SK-N-SH (cell line): ENCODE measurements at regions not wholly inside any gene's neighbourhood (a gene's known extent, or its start where the extent isn't known, plus 50 kb on each side); places are given as distances from the start of the nearest gene placed in this dataset.

ENCODE experiments used
- CTCF ChIA-PET: fragments of 300-600, 350-600 bp; formaldehyde crosslinking; extraction: SDS; loops from one replicate; lab custom pipeline; 2021; lab: Yijun Ruan, JAX
- POLR2A ChIA-PET: fragments of 350-600 bp; sonication (Branson Sonifier 250); formaldehyde crosslinking; extraction: SDS; loops from one replicate; lab custom pipeline; 2020; ENCODE audit warnings: antibody characterized with exemption, inconsistent platforms; lab: Yijun Ruan, JAX
- DNase-seq: peaks from one replicate; pipeline ENCODE4 v3.0.0; 2012
- H2AFZ ChIP-seq: fragments of 200-600 bp; sonication (generic); 2 replicates; pipeline ENCODE4 v1.8.1; 2016; ENCODE audit warnings: antibody characterized with exemption, mild to moderate bottlenecking, low read depth
- H3F3A ChIP-seq: fragments of 200-600 bp; sonication (generic); replicated peaks from 2 replicates; pipeline ENCODE3; 2016; ENCODE audit warnings: antibody characterized with exemption, mild to moderate bottlenecking; ENCODE audit not compliant: insufficient read depth
- H3K27ac ChIP-seq, 2 experiments: fragments of 200-500 bp in 1 of 2; fragments of 200-600 bp in 1 of 2; sonication (Bioruptor generic) in 1 of 2; sonication (generic), shearing (Covaris generic) in 1 of 2; 2 replicates each; pipeline versions ENCODE4 v1.5.1 to v1.6.1; 2014 to 2016; ENCODE audit warnings: low read depth in 2 of 2, inconsistent platforms in 1 of 2, low read length in 1 of 2, mild to moderate bottlenecking in 1 of 2, mixed read lengths in 1 of 2
- H3K27me3 ChIP-seq: fragments of 200-600 bp; sonication (generic), shearing (Covaris generic); 2 replicates; pipeline ENCODE4 v1.6.1; 2016; ENCODE audit warnings: mixed run types; ENCODE audit not compliant: insufficient read depth
- H3K36me3 ChIP-seq, 2 experiments: fragments of 200-500 bp in 1 of 2; fragments of 200-600 bp in 1 of 2; sonication (Bioruptor generic) in 1 of 2; sonication (generic) in 1 of 2; replicated peaks in 1 of 2; 2 replicates each; pipeline versions ENCODE3 to v1.5.1; 2014 to 2016; ENCODE audit warnings: low read length in 1 of 2, mild to moderate bottlenecking in 1 of 2; ENCODE audit not compliant: insufficient read depth in 2 of 2, control insufficient read depth in 1 of 2
- H3K4me1 ChIP-seq, 2 experiments: fragments of 200-500 bp in 1 of 2; fragments of 200-600 bp in 1 of 2; sonication (Bioruptor generic) in 1 of 2; sonication (generic), shearing (Covaris generic) in 1 of 2; 2 replicates each; pipeline versions ENCODE4 v1.5.1 to v1.6.1; 2014 to 2016; ENCODE audit warnings: low read depth in 1 of 2, low read length in 1 of 2, mixed run types in 1 of 2; ENCODE audit not compliant: insufficient read depth in 2 of 2, control insufficient read depth in 1 of 2
- H3K4me2 ChIP-seq: fragments of 200-600 bp; sonication (generic), shearing (Covaris generic); 2 replicates; pipeline ENCODE4 v1.6.1; 2017; ENCODE audit warnings: mixed run types
- H3K4me3 ChIP-seq, 2 experiments: fragments of 200-500 bp in 1 of 2; fragments of 200-600 bp in 1 of 2; sonication (Bioruptor generic) in 1 of 2; sonication (generic), shearing (Covaris generic) in 1 of 2; 2 replicates each; pipeline versions ENCODE4 v1.5.1 to v1.8.1; 2014 to 2016; ENCODE audit warnings: low read depth in 2 of 2, inconsistent platforms in 1 of 2, low read length in 1 of 2, mild to moderate bottlenecking in 1 of 2, mixed read lengths in 1 of 2, moderate library complexity in 1 of 2
- H3K79me2 ChIP-seq: fragments of 200-600 bp; sonication (generic); 2 replicates; pipeline ENCODE4 v1.8.1; 2017; ENCODE audit warnings: mild to moderate bottlenecking; ENCODE audit not compliant: insufficient read depth
- H3K9ac ChIP-seq: fragments of 200-600 bp; sonication (generic); 2 replicates; pipeline ENCODE4 v1.6.1; 2017; ENCODE audit warnings: mixed run types
- H3K9me2 ChIP-seq: fragments of 200-600 bp; sonication (generic); 2 replicates; pipeline ENCODE4 v1.6.1; 2017; ENCODE audit warnings: mixed run types
- H3K9me3 ChIP-seq: fragments of 200-600 bp; sonication (generic); 2 replicates; pipeline ENCODE4 v1.6.1; 2017; ENCODE audit warnings: mixed run types, mild to moderate bottlenecking, moderate library complexity
- H4K20me1 ChIP-seq: fragments of 200-600 bp; sonication (generic); 2 replicates; pipeline ENCODE4 v1.6.1; 2017; ENCODE audit warnings: mild to moderate bottlenecking, mixed run types; ENCODE audit not compliant: insufficient read depth
- CHD2 ChIP-seq: fragments of 150-350 bp; IDR thresholded peaks from 2 replicates; pipeline ENCODE4 v1.6.1; 2018; ENCODE audit warnings: low read length; ENCODE audit not compliant: partially characterized antibody
- CTCF ChIP-seq: fragments of 200-600 bp; sonication (generic); IDR thresholded peaks from 2 replicates; pipeline ENCODE4 v1.6.1; 2017; ENCODE audit warnings: antibody characterized with exemption, mild to moderate bottlenecking, moderate library complexity
- EP300 ChIP-seq, 2 experiments: IDR thresholded peaks; 2 replicates each; pipeline versions ENCODE4 v1.4.0 to v1.6.1; 2012; ENCODE audit warnings: borderline replicate concordance in 1 of 2, low read depth in 1 of 2, low read length in 1 of 2
- FOSL2 ChIP-seq: IDR thresholded peaks from 2 replicates; pipeline ENCODE4 v1.4.0; 2012; ENCODE audit warnings: low read depth, mild to moderate bottlenecking, moderate library complexity, borderline replicate concordance
- FOXJ3 ChIP-seq: sonication (generic); formaldehyde crosslinking; IDR thresholded peaks from 2 replicates; pipeline ENCODE4 v1.5.1; 2020; ENCODE audit warnings: mild to moderate bottlenecking, missing genetic modification reagents
- GATA2 ChIP-seq: sonication (generic); formaldehyde crosslinking; IDR thresholded peaks from 2 replicates; pipeline ENCODE4 v1.5.0; 2020; ENCODE audit warnings: mild to moderate bottlenecking, missing genetic modification reagents
- JUND ChIP-seq: IDR thresholded peaks from 2 replicates; pipeline ENCODE4 v1.4.0; 2012
- MEF2A ChIP-seq: IDR thresholded peaks from 2 replicates; pipeline ENCODE4 v1.4.0; 2012; ENCODE audit warnings: low read depth, borderline replicate concordance
- NRF1 ChIP-seq: IDR thresholded peaks from 2 replicates; pipeline ENCODE4 v1.6.1; 2012; ENCODE audit warnings: low read depth, mild to moderate bottlenecking, low read length
- PBX3 ChIP-seq: IDR thresholded peaks from 2 replicates; pipeline ENCODE4; 2012
- POLR2AphosphoS5 ChIP-seq: IDR thresholded peaks from 2 replicates; pipeline ENCODE4 v1.6.1; 2012; ENCODE audit warnings: low read depth, low read length
- RAD21 ChIP-seq: IDR thresholded peaks from 2 replicates; pipeline ENCODE4 v1.6.1; 2012; ENCODE audit warnings: mild to moderate bottlenecking, low read length
- RCOR1 ChIP-seq: fragments of 150-350 bp; IDR thresholded peaks from 2 replicates; pipeline ENCODE4 v1.6.1; 2017; ENCODE audit warnings: antibody characterized with exemption, low read length
- RFX5 ChIP-seq: IDR thresholded peaks from 2 replicates; pipeline ENCODE4 v1.6.1; 2012; ENCODE audit warnings: mild to moderate bottlenecking, improper control_type of control experiment, low read length
- RXRA ChIP-seq: IDR thresholded peaks from 2 replicates; pipeline ENCODE4 v1.4.0; 2012; ENCODE audit warnings: low read depth, mild to moderate bottlenecking, borderline replicate concordance
- SMC3 ChIP-seq: IDR thresholded peaks from 2 replicates; pipeline ENCODE4 v1.6.1; 2012; ENCODE audit warnings: low read depth, low read length, improper control_type of control experiment
- TCF12 ChIP-seq: IDR thresholded peaks from 2 replicates; pipeline ENCODE4 v1.4.0; 2012
- TEAD4 ChIP-seq: IDR thresholded peaks from 2 replicates; pipeline ENCODE4 v1.4.0; 2012; ENCODE audit warnings: mild to moderate bottlenecking, borderline replicate concordance; ENCODE audit not compliant: insufficient read depth
- USF1 ChIP-seq: IDR thresholded peaks from 2 replicates; pipeline ENCODE4 v1.4.0; 2012; ENCODE audit warnings: low read depth, borderline replicate concordance
- ZBTB33 ChIP-seq: IDR thresholded peaks from 2 replicates; pipeline ENCODE4 v1.4.0; 2012; ENCODE audit warnings: low read depth, borderline replicate concordance
- WGBS: methylation state at CpG from one replicate; pipeline ENCODE4 v1.1.6; 2017; ENCODE audit warnings: low lambda C conversion rate; 5-methylcytosine and 5-hydroxymethylcytosine counted together

GRCh38 chr4:132865458-132865857 is 283.6 kb upstream of the PCDH10 start:
- H3K27ac ChIP-seq: no peak overlapping the region
- H3K4me2 ChIP-seq: no peak overlapping the region
- no peak for DNase-seq
- H3K79me2 ChIP-seq: no peaks in the 10 kb centered on the region
- no peaks in the 10 kb centered on the region for H3K36me3 ChIP-seq
- no peaks in the 10 kb centered on the region for H4K20me1 ChIP-seq
- POLR2A ChIA-PET: no interaction called here
- CTCF ChIA-PET: no interaction called here
- no peaks in the 10 kb centered on the region for H3K4me1 ChIP-seq
- no peak overlapping the region for H3K4me3 ChIP-seq
- no peak for TF ChIP-seq RAD21
- TF ChIP-seq JUND: no peak
- TF ChIP-seq TCF12: no peak
- no peak for TF ChIP-seq RFX5
- TF ChIP-seq POLR2AphosphoS5: no peak
- TF ChIP-seq PBX3: no peak
- no peak for TF ChIP-seq FOXJ3 (CRISPR knock-in tag)
- TF ChIP-seq CHD2: no peak
- no peak for TF ChIP-seq MEF2A
- no peak for TF ChIP-seq TEAD4
- no peak for TF ChIP-seq USF1
- TF ChIP-seq RCOR1: no peak
- TF ChIP-seq SMC3: no peak
- no peak for TF ChIP-seq RXRA
- TF ChIP-seq ZBTB33: no peak
- no peak for TF ChIP-seq GATA2 (CRISPR knock-in tag)
- no peak for TF ChIP-seq EP300 (IDR thresholded peaks at IDR 0.05; ENCODE audit: borderline replicate concordance in 1 of 2, low read depth in 1 of 2, low read length in 1 of 2)
- H3F3A ChIP-seq: no peaks in the 10 kb centered on the region
- no peaks in the 10 kb centered on the region for H3K9me3 ChIP-seq
- H3K9me2 ChIP-seq: no peaks in the 10 kb centered on the region
- no peak overlapping the region for H2AFZ ChIP-seq
- 8% methylated on average over 1 of the region's 1 CpG for WGBS
- no peak overlapping the region for H3K9ac ChIP-seq
- no peaks in the 10 kb centered on the region for H3K27me3 ChIP-seq

GRCh38 chr4:132865922-132866321 is 283.2 kb upstream of the PCDH10 start:
- Histone ChIP-seq H3K79me2 (no peaks in the 10 kb centered on the region), H3K27me3 (no peaks in the 10 kb centered on the region), H2AFZ (no peak overlapping the region), H3K9ac (no peak overlapping the region), H4K20me1 (no peaks in the 10 kb centered on the region), H3K9me3 (no peaks in the 10 kb centered on the region), H3K9me2 (no peaks in the 10 kb centered on the region), H3F3A (no peaks in the 10 kb centered on the region), H3K4me3 (no peak overlapping the region), H3K4me1 (no peaks in the 10 kb centered on the region), H3K27ac (no peak overlapping the region), H3K4me2 (no peak overlapping the region), H3K36me3 (no peaks in the 10 kb centered on the region)
- DNase-seq: no peak
- no peak for TF ChIP-seq MEF2A
- TF ChIP-seq NRF1: no peak
- no peak for TF ChIP-seq FOSL2
- TF ChIP-seq EP300 (IDR thresholded peaks at IDR 0.05; ENCODE audit: borderline replicate concordance in 1 of 2, low read depth in 1 of 2, low read length in 1 of 2): no peak
- TF ChIP-seq FOXJ3 (CRISPR knock-in tag): no peak
- TF ChIP-seq RXRA: no peak
- TF ChIP-seq JUND: no peak
- no peak for TF ChIP-seq USF1
- TF ChIP-seq CHD2: no peak
- TF ChIP-seq CTCF: no peak
- 33% methylated on average over 2 of the region's 2 CpGs for WGBS
- CTCF ChIA-PET: no interaction called here
- POLR2A ChIA-PET: no interaction called here
